Esophagus muscularis mucosa (tissue), 4 donors: ENCODE measurements at regions not wholly inside any gene's neighbourhood (a gene's known extent, or its start where the extent isn't known, plus 50 kb on each side); places are given as distances from the start of the nearest gene placed in this dataset.

ENCODE experiments used
- DNase-seq: peaks from one replicate; pipeline ENCODE4 v3.0.0-alpha.2; 2017; ENCODE audit errors: extremely low spot score
- H3K27ac ChIP-seq, 4 donors: fragments of 200-600 bp; sonication (generic); replicated peaks in 1 of 4; 1 replicate in 3 of 4; 2 replicates in 1 of 4; pipeline ENCODE4 v1.5.1; 2016 to 2019; ENCODE audit warnings: mild to moderate bottlenecking in 1 of 4
- H3K27me3 ChIP-seq, 4 donors: fragments of 200-600 bp; sonication (generic); one replicate each; pipeline versions ENCODE4 v1.5.1 to v1.6.0; 2016 to 2019
- H3K36me3 ChIP-seq, 4 donors: fragments of 200-600 bp; sonication (generic); one replicate each; pipeline ENCODE4 v1.5.1; 2016 to 2019
- H3K4me1 ChIP-seq, 4 donors: fragments of 200-600 bp; sonication (generic); one replicate each; pipeline ENCODE4 v1.5.1; 2016 to 2019
- H3K4me3 ChIP-seq, 4 donors: fragments of 200-600 bp; sonication (generic); 1 replicate in 2 of 4; 2 replicates in 2 of 4; pipeline ENCODE4 v1.5.1; 2016 to 2019; ENCODE audit warnings: mild to moderate bottlenecking in 4 of 4, moderate library complexity in 1 of 4
- H3K9me3 ChIP-seq, 4 donors: fragments of 200-600 bp; sonication (generic); 1 replicate in 3 of 4; 2 replicates in 1 of 4; pipeline ENCODE4 v1.5.1; 2016 to 2019
- EP300 ChIP-seq: sonication (generic); formaldehyde crosslinking; IDR thresholded peaks from one replicate; pipeline ENCODE4 v1.6.1; 2017; ENCODE audit warnings: antibody characterized with exemption
- POLR2A ChIP-seq: fragments of 450-650 bp; IDR thresholded peaks from one replicate; pipeline ENCODE4 v1.6.1; 2017; ENCODE audit warnings: antibody characterized with exemption, moderate library complexity, mild to moderate bottlenecking, low read depth
- POLR2AphosphoS5 ChIP-seq, 2 donors: sonication (generic); formaldehyde crosslinking; IDR thresholded peaks; one replicate each; pipeline ENCODE4 v1.6.1; 2017; ENCODE audit warnings: antibody characterized with exemption in 2 of 2
- WGBS: methylation state at CpG from one replicate; pipeline ENCODE4 v1.1.5; 2018; 5-methylcytosine and 5-hydroxymethylcytosine counted together
- intact Hi-C: fragments of 100-400 bp; cut with DNase I; formaldehyde crosslinking; loops from one replicate; pipeline ENCODE4 v1.15.1; 2023
- TF ChIP-seq, protein P1 (sequence below), 3 experiments: fragments of 200-600 bp in 2 of 3; fragments of 450-650 bp in 1 of 3; sonication (generic) in 2 of 3; IDR thresholded peaks; one replicate each; pipeline ENCODE4 v1.5.1; 2017 to 2019; ENCODE audit warnings: antibody characterized with exemption in 3 of 3, mild to moderate bottlenecking in 2 of 3, moderate library complexity in 1 of 3

DNA sequence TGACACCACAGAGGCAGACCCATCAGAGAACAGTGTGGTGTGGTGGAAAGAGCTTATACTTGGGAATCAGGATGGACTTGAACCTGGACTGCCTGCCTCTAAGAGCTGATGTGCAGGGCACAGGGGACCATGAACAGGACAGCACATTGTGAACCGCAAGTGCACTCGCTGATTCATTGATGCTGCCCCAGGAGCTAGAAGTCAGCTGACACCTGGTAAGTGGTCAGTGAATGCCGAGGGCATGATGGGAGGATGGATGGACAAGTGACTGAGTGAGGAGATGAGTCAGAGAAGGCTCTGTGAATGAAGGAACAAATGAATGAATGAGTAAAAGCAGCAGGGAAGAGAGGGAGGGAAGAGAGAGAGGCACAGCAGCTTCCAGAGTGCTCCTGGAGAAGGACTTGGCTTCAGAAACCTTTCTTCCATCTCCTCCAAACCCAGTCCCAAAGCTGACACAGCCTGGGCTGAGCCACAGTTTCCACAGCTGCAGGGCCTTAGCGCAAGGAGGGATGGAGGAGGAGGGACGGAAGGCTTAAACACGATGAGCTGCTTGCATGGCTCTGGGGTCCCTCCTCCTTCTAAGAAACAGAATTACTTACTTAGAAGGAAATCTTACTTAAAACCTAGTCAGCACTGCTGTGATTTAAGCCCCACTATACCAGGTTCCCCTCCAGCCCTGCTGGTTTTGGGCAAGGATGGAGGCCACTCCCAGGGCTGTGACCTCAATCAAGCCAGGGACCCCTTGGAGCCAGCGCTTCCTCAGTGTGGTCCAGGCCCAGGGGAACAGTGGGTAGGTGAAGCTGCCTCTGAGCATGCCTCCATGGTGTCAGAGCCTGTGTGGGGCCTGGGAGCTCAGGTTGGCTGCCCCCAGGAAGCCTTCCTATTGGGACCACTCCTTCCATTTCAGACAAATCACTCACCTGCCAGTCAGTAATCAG, 184.6 kb downstream of the TMEM132E start:
- H3K4me1 ChIP-seq, result no peaks in the 10 kb centered on the region
- no peak for TF ChIP-seq POLR2A
- intact Hi-C loops, result no loop called here
- no peaks in the 10 kb centered on the region for H3K27me3 ChIP-seq
- H3K36me3 ChIP-seq, result no peaks in the 10 kb centered on the region
- H3K9me3 ChIP-seq, result no peaks in the 10 kb centered on the region
- no peak overlapping the region for H3K27ac ChIP-seq
- WGBS, result 57% methylated on average over 6 of the region's 7 CpGs
- no peak for DNase-seq
- H3K4me3 ChIP-seq, result no peak overlapping the region

DNA sequence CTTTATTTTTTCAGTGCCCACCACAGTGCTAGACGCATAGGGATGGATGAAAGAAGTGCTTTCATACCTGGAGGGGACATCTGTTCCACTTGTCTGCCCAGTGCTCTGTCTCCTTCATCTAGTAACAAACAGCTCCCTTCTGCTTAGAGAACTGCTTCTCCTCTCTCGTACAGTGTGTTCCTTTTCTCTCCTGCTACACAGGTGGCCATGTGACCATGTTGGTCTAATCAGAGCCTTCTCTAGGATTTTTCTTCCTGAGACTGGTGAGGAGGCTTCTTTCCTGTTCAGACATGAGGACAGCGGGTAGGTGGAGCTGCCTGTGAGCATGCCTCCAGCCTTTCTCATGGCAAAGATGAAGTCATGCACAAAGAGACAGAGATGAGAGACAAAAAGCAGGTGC, 182.7 kb downstream of the TMEM132E start:
- intact Hi-C loops, result no loop called here
- no peak for TF ChIP-seq EP300
- no peak for TF ChIP-seq POLR2AphosphoS5 (IDR thresholded peaks at IDR 0.05)
- TF ChIP-seq, protein P1, sequence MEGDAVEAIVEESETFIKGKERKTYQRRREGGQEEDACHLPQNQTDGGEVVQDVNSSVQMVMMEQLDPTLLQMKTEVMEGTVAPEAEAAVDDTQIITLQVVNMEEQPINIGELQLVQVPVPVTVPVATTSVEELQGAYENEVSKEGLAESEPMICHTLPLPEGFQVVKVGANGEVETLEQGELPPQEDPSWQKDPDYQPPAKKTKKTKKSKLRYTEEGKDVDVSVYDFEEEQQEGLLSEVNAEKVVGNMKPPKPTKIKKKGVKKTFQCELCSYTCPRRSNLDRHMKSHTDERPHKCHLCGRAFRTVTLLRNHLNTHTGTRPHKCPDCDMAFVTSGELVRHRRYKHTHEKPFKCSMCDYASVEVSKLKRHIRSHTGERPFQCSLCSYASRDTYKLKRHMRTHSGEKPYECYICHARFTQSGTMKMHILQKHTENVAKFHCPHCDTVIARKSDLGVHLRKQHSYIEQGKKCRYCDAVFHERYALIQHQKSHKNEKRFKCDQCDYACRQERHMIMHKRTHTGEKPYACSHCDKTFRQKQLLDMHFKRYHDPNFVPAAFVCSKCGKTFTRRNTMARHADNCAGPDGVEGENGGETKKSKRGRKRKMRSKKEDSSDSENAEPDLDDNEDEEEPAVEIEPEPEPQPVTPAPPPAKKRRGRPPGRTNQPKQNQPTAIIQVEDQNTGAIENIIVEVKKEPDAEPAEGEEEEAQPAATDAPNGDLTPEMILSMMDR (IDR thresholded peaks at IDR 0.05), result no peak
- TF ChIP-seq POLR2A, result no peak
- 61% methylated on average over 3 of the region's 3 CpGs for WGBS
- no peak overlapping the region for H3K27ac ChIP-seq
- no peak overlapping the region for H3K4me3 ChIP-seq
- H3K27me3 ChIP-seq, result peaks cover 0 to 3% (median 0%) of the 10 kb centered on the region in 4 donors
- H3K4me1 ChIP-seq, result no peaks in the 10 kb centered on the region
- H3K36me3 ChIP-seq, result no peaks in the 10 kb centered on the region
- H3K9me3 ChIP-seq, result no peaks in the 10 kb centered on the region
- DNase-seq, result no peak

DNA sequence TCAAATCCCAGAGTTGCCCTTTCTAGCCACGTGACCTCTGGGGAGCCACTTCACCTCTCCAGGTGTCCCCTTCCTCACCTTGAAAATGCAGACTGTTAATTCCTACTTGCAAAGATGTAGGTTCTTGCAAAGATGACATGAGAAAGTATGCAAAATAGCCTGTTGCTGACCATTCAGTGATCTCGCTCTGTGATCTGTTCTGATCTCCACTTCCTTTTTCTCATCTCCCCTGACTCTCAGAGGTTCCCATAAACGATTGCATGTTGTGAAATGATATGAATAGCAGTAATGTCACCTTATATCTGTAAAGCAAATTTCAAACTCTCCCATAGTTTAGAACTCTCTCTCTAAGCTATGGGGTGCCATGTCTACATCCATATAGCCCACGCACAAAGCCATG, 182.3 kb downstream of the TMEM132E start:
- intact Hi-C loops, result no loop called here
- TF ChIP-seq, protein P1 (IDR thresholded peaks at IDR 0.05), result no peak
- TF ChIP-seq POLR2AphosphoS5 (IDR thresholded peaks at IDR 0.05), result no peak
- no peak for TF ChIP-seq POLR2A
- TF ChIP-seq EP300, result no peak
- Histone ChIP-seq H3K4me1 (no peaks in the 10 kb centered on the region), H3K9me3 (no peaks in the 10 kb centered on the region), H3K4me3 (no peak overlapping the region), H3K27me3 (peaks cover 0 to 3% (median 0%) of the 10 kb centered on the region in 4 donors), H3K27ac (no peak overlapping the region), H3K36me3 (no peaks in the 10 kb centered on the region)
- 68% methylated on average over 4 of the region's 4 CpGs for WGBS
- DNase-seq, result no peak

DNA sequence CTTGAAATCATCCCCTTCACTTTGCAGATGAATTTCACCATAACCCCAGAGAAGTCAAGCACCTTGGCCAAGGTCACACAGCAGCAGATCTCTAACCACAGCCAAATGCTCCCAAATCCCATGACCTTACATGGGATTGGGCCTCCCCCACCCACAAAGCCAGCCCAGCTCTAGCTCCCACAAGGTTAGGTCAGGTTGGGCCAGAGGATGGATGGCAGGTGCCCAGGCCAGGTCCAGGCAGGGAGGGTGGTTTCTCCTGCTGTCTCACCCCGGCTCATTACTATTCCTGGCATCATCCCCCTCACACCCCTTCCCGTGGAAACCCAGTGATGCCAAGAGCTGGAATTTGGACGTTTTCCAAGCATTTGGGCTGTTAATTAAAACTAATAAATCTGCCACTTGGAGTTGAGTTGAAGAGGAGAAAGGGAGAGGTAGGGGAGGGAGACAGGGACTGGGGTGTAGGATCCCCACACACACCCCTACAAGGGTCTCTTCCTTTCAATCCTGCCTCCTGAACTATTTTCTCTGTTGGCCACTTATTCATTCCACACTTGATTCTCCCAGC, 181.6 kb downstream of the TMEM132E start:
- Histone ChIP-seq H3K36me3 (no peaks in the 10 kb centered on the region), H3K27me3 (peaks cover 0 to 3% (median 0%) of the 10 kb centered on the region in 4 donors), H3K4me3 (no peak overlapping the region), H3K27ac (no peak overlapping the region), H3K4me1 (no peaks in the 10 kb centered on the region), H3K9me3 (no peaks in the 10 kb centered on the region)
- intact Hi-C loops, result no loop called here
- no peak for TF ChIP-seq EP300
- TF ChIP-seq, protein P1 (IDR thresholded peaks at IDR 0.05), result no peak
- TF ChIP-seq POLR2A, result no peak
- TF ChIP-seq POLR2AphosphoS5 (IDR thresholded peaks at IDR 0.05), result no peak
- WGBS, result 33% methylated on average over 1 of the region's 3 CpGs
- DNase-seq, result no peak

DNA sequence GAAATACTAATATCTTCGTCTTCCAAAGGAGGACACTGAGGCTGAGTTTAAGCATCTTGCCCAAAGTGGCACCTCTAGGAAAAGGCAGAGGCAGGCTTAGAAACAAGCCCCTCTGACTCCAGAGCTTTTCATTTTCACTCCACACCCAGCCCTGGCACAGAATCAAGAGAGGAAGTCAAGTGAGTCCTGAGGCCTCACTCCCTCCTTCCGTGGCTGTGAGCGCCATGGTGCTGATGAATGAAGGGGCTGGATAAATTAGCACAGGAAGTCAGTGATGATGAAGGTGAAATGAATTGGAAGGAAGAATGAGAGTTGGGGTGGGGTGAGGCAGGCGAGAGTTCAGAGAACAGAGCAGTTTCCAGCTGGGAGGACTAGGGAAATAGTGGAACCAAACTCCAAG, 179.3 kb downstream of the TMEM132E start:
- 45% methylated on average over 4 of the region's 4 CpGs for whole genome bisulfite sequencing
- TF ChIP-seq EP300, result no peak
- TF ChIP-seq POLR2A, result no peak
- TF ChIP-seq, protein P1 (IDR thresholded peaks at IDR 0.05), result no peak
- TF ChIP-seq POLR2AphosphoS5 (IDR thresholded peaks at IDR 0.05), result no peak
- Histone ChIP-seq H3K4me3 (no peak overlapping the region), H3K36me3 (no peaks in the 10 kb centered on the region), H3K27ac (no peak overlapping the region), H3K9me3 (no peaks in the 10 kb centered on the region), H3K27me3 (peaks cover 0 to 3% (median 0%) of the 10 kb centered on the region in 4 donors), H3K4me1 (no peaks in the 10 kb centered on the region)
- DNase-seq, result no peak
- intact Hi-C loops, result no loop called here
